PFSK-1 (cell line): ENCODE measurements at regions not wholly inside any gene's neighbourhood (a gene's known extent, or its start where the extent isn't known, plus 50 kb on each side); places are given as distances from the start of the nearest gene placed in this dataset.

Experiments
- FOXP2 ChIP-seq: optimal IDR thresholded peaks from 2 replicates; pipeline ENCODE3; 2011; ENCODE audit warnings: borderline replicate concordance, control low read depth, inconsistent platforms; ENCODE audit not compliant: insufficient read depth; ENCODE audit errors: extremely low read length, extremely low read depth
- POLR2AphosphoS5 ChIP-seq: IDR thresholded peaks from 2 replicates; pipeline ENCODE4 v1.6.1; 2012; ENCODE audit warnings: low read depth, mild to moderate bottlenecking, control low read depth, low read length, moderate library complexity
- SIN3A ChIP-seq: IDR thresholded peaks from 2 replicates; pipeline ENCODE4 v1.6.1; 2012; ENCODE audit warnings: mild to moderate bottlenecking, low read length, moderate library complexity, borderline replicate concordance; ENCODE audit not compliant: insufficient read depth
- TAF1 ChIP-seq: IDR thresholded peaks from 2 replicates; pipeline ENCODE4 v1.6.1; 2012; ENCODE audit warnings: low read length, control low read depth, borderline replicate concordance; ENCODE audit not compliant: insufficient read depth
- TF ChIP-seq, protein P1 (sequence below), 2 experiments: IDR thresholded peaks; 2 replicates each; pipeline versions ENCODE4 v1.6.1 to v1.8.0; 2011 to 2012; ENCODE audit warnings: low read depth in 2 of 2, low read length in 2 of 2, control low read depth in 1 of 2, inconsistent platforms in 1 of 2, mild to moderate bottlenecking in 1 of 2, moderate library complexity in 1 of 2; ENCODE audit not compliant: insufficient read depth in 1 of 2

DNA sequence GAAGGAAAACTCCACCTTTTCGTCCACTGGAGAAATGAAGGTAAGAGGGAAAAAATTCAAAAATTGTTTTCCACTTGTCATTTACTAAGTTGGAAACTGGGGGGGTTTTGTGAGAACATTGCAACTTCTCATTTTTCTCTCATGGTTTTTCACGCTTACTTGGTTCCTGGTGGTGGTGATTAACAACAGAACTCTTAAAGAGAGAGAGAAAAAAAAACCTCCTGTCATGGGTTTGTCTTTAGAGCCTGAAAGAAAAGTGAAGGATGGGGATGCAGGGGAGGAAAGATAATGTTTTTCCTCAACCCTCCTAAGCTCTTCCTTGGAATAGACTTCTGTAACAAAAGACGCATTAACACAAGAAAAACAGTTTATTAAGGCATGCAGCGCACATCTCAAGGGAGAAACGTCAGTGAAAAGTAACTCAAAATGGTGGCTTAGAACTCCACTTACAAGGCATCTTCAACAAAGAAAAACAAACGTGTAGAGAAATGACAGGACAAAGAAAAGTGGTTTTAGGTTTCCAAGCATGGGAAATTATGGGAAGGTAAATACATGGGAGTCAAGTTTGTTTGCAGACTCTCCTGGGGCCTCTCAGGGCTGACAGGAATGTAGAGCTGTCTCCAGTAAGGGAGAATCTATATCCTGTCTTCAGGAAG lies 81.9 kb upstream of the ATF7IP start:
- TF ChIP-seq SIN3A (no peak), POLR2AphosphoS5 (no peak), TAF1 (peak; percentile 22; the same call in 1 of the 2 replicates), FOXP2 (no peak)
- TF ChIP-seq, protein P1, sequence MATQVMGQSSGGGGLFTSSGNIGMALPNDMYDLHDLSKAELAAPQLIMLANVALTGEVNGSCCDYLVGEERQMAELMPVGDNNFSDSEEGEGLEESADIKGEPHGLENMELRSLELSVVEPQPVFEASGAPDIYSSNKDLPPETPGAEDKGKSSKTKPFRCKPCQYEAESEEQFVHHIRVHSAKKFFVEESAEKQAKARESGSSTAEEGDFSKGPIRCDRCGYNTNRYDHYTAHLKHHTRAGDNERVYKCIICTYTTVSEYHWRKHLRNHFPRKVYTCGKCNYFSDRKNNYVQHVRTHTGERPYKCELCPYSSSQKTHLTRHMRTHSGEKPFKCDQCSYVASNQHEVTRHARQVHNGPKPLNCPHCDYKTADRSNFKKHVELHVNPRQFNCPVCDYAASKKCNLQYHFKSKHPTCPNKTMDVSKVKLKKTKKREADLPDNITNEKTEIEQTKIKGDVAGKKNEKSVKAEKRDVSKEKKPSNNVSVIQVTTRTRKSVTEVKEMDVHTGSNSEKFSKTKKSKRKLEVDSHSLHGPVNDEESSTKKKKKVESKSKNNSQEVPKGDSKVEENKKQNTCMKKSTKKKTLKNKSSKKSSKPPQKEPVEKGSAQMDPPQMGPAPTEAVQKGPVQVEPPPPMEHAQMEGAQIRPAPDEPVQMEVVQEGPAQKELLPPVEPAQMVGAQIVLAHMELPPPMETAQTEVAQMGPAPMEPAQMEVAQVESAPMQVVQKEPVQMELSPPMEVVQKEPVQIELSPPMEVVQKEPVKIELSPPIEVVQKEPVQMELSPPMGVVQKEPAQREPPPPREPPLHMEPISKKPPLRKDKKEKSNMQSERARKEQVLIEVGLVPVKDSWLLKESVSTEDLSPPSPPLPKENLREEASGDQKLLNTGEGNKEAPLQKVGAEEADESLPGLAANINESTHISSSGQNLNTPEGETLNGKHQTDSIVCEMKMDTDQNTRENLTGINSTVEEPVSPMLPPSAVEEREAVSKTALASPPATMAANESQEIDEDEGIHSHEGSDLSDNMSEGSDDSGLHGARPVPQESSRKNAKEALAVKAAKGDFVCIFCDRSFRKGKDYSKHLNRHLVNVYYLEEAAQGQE (IDR thresholded peaks at IDR 0.05; ENCODE audit: insufficient read depth in 1 of 2, low read depth in 2 of 2, low read length in 2 of 2) = no peak
